IMR-90 (cell line): ENCODE measurements at regions not wholly inside any gene's neighbourhood (a gene's known extent, or its start where the extent isn't known, plus 50 kb on each side); places are given as distances from the start of the nearest gene placed in this dataset.

Source experiments
- ATAC-seq: fragments of 200-7000 bp; cut with Tn5 transposase; 2 replicates; pipeline ENCODE4 v1.9.1; 2020; ENCODE audit warnings: low read depth, mild to moderate bottlenecking, moderate library complexity
- BruUV-seq: library from RNA; stranded (reverse); fragments of 400-500 nt; replicated peaks from 2 replicates; lab custom pipeline; 2021; lab: Mats Ljungman, UMichigan
- CTCF ChIA-PET: fragments of 300-600 bp; formaldehyde crosslinking; extraction: SDS; loops from one replicate; lab custom pipeline; 2021; ENCODE audit warnings: antibody characterized with exemption; lab: Yijun Ruan, JAX
- POLR2A ChIA-PET: fragments of 300-600 bp; sonication (Branson Sonifier 250); formaldehyde crosslinking; loops from one replicate; lab custom pipeline; 2022; ENCODE audit warnings: antibody characterized with exemption; ENCODE audit not compliant: unreplicated experiment; lab: Charles Lee
- DNase-seq: peaks from one replicate; pipeline ENCODE4 v3.0.0; 2013
- H2AFZ ChIP-seq: replicated peaks from 2 replicates; pipeline ENCODE3; 2013; ENCODE audit warnings: low read length, mild to moderate bottlenecking; ENCODE audit not compliant: poor library complexity
- H2AK5ac ChIP-seq: 2 replicates; pipeline ENCODE4 v1.6.1; 2013; ENCODE audit warnings: low read depth, low read length, inconsistent platforms
- H2AK9ac ChIP-seq: replicated peaks from 2 replicates; pipeline ENCODE3; 2013; ENCODE audit warnings: mild to moderate bottlenecking, low read depth, low read length, moderate library complexity; ENCODE audit not compliant: poor library complexity
- H2BK120ac ChIP-seq: 2 replicates; pipeline ENCODE4 v1.6.1; 2013; ENCODE audit warnings: low read depth, low read length, inconsistent platforms
- H2BK15ac ChIP-seq: 3 replicates; pipeline ENCODE4 v1.6.1; 2013; ENCODE audit warnings: low read depth, low read length, inconsistent platforms
- H2BK20ac ChIP-seq: 2 replicates; pipeline ENCODE4 v1.6.1; 2013; ENCODE audit warnings: low read depth, mild to moderate bottlenecking, inconsistent platforms, low read length, moderate library complexity
- H2BK5ac ChIP-seq: 2 replicates; pipeline ENCODE4 v1.6.1; 2013; ENCODE audit warnings: mild to moderate bottlenecking, low read depth, low read length, inconsistent platforms; ENCODE audit not compliant: poor library complexity, severe bottlenecking
- H3K14ac ChIP-seq: replicated peaks from 2 replicates; pipeline ENCODE4 v1.6.1; 2013; ENCODE audit warnings: low read depth, low read length, inconsistent platforms
- H3K18ac ChIP-seq: 2 replicates; pipeline ENCODE4 v1.6.1; 2013; ENCODE audit warnings: low read depth, low read length, control low read depth
- H3K23ac ChIP-seq: 2 replicates; pipeline ENCODE4 v1.6.1; 2013; ENCODE audit warnings: low read depth, low read length, inconsistent platforms
- H3K27ac ChIP-seq: 2 replicates; pipeline ENCODE4 v1.5.1; 2013; ENCODE audit warnings: mild to moderate bottlenecking, control low read depth, low read length; ENCODE audit not compliant: insufficient read depth
- H3K27me3 ChIP-seq: 2 replicates; pipeline ENCODE4 v1.6.1; 2013; ENCODE audit warnings: low read length; ENCODE audit not compliant: control insufficient read depth, insufficient read depth
- H3K36me3 ChIP-seq: 2 replicates; pipeline ENCODE4 v1.6.1; 2013; ENCODE audit warnings: low read length, mixed read lengths; ENCODE audit not compliant: control insufficient read depth, insufficient read depth
- H3K4ac ChIP-seq: 2 replicates; pipeline ENCODE4 v1.6.1; 2013; ENCODE audit warnings: low read depth, low read length, inconsistent platforms
- H3K4me1 ChIP-seq: 2 replicates; pipeline ENCODE4 v1.6.1; 2013; ENCODE audit warnings: low read length, mixed read lengths; ENCODE audit not compliant: control insufficient read depth, insufficient read depth
- H3K4me2 ChIP-seq: 2 replicates; pipeline ENCODE4 v1.6.1; 2013; ENCODE audit warnings: low read depth, mild to moderate bottlenecking, control low read depth, low read length, moderate library complexity
- H3K4me3 ChIP-seq: 2 replicates; pipeline ENCODE4 v1.5.1; 2013; ENCODE audit warnings: low read depth, mild to moderate bottlenecking, control low read depth, low read length, moderate library complexity; ENCODE audit not compliant: insufficient read depth
- H3K56ac ChIP-seq: 2 replicates; pipeline ENCODE4 v1.6.1; 2013; ENCODE audit warnings: low read length, inconsistent platforms; ENCODE audit not compliant: insufficient read depth; ENCODE audit errors: extremely low read depth
- H3K79me1 ChIP-seq, 2 experiments: 2 replicates each; pipeline ENCODE4 v1.6.1; 2013; ENCODE audit warnings: low read length in 2 of 2, inconsistent platforms in 1 of 2, low read depth in 1 of 2
- H3K9ac ChIP-seq: 2 replicates; pipeline ENCODE4 v1.6.1; 2013; ENCODE audit warnings: low read depth, low read length, control low read depth
- H3K9me1 ChIP-seq: 2 replicates; pipeline ENCODE4 v1.6.1; 2013; ENCODE audit warnings: low read length, inconsistent platforms; ENCODE audit not compliant: insufficient read depth
- H3K9me3 ChIP-seq: 2 replicates; pipeline ENCODE4 v1.6.1; 2013; ENCODE audit warnings: low read length; ENCODE audit not compliant: control insufficient read depth, insufficient read depth
- H4K20me1 ChIP-seq: 2 replicates; pipeline ENCODE4 v1.6.1; 2013; ENCODE audit warnings: low read length, inconsistent platforms; ENCODE audit not compliant: insufficient read depth
- H4K5ac ChIP-seq: 2 replicates; pipeline ENCODE4 v1.6.1; 2013; ENCODE audit warnings: mild to moderate bottlenecking, low read depth, low read length, control low read depth
- H4K8ac ChIP-seq, 2 experiments: 2 replicates each; pipeline ENCODE4 v1.6.1; 2013; ENCODE audit warnings: low read depth in 2 of 2, low read length in 2 of 2, control low read depth in 1 of 2, inconsistent platforms in 1 of 2
- H4K91ac ChIP-seq: 2 replicates; pipeline ENCODE4 v1.6.1; 2013; ENCODE audit warnings: low read depth, low read length, inconsistent platforms; ENCODE audit not compliant: insufficient read depth
- BHLHE40 ChIP-seq: fragments of 150-350 bp; IDR thresholded peaks from 2 replicates; pipeline ENCODE4 v1.6.1; 2016; ENCODE audit warnings: mild to moderate bottlenecking, low read depth, low read length
- CEBPB ChIP-seq: IDR thresholded peaks from 2 replicates; pipeline ENCODE4 v1.6.1; 2012; ENCODE audit warnings: low read depth, low read length, improper control_type of control experiment
- CHD1 ChIP-seq: IDR thresholded peaks from 2 replicates; pipeline ENCODE4 v1.6.1; 2012; ENCODE audit warnings: low read depth, low read length, improper control_type of control experiment
- FOS ChIP-seq: fragments of 150-350 bp; IDR thresholded peaks from 2 replicates; pipeline ENCODE4 v1.6.1; 2016; ENCODE audit warnings: low read depth, low read length
- MAFK ChIP-seq: IDR thresholded peaks from 2 replicates; pipeline ENCODE4 v1.6.1; 2012; ENCODE audit warnings: low read depth, low read length, improper control_type of control experiment
- MAZ ChIP-seq: IDR thresholded peaks from 2 replicates; pipeline ENCODE4 v1.6.1; 2012; ENCODE audit warnings: low read depth, mild to moderate bottlenecking, low read length, improper control_type of control experiment, moderate library complexity, borderline replicate concordance
- MXI1 ChIP-seq: IDR thresholded peaks from 2 replicates; pipeline ENCODE4 v1.6.1; 2012; ENCODE audit warnings: low read depth, mild to moderate bottlenecking, low read length, moderate library complexity, borderline replicate concordance
- NFE2L2 ChIP-seq: fragments of 150-350 bp; IDR thresholded peaks from 2 replicates; pipeline ENCODE4 v1.6.1; 2016; ENCODE audit warnings: low read depth, mild to moderate bottlenecking, low read length
- POLR2A ChIP-seq: IDR thresholded peaks from 2 replicates; pipeline ENCODE4 v1.6.1; 2012; ENCODE audit warnings: mild to moderate bottlenecking, low read depth, low read length
- RAD21 ChIP-seq: IDR thresholded peaks from 2 replicates; pipeline ENCODE4 v1.6.1; 2012; ENCODE audit warnings: low read length, improper control_type of control experiment
- RCOR1 ChIP-seq: IDR thresholded peaks from 2 replicates; pipeline ENCODE4 v1.6.1; 2012; ENCODE audit warnings: mild to moderate bottlenecking, low read length, improper control_type of control experiment; ENCODE audit not compliant: insufficient replicate concordance
- RFX5 ChIP-seq: IDR thresholded peaks from 2 replicates; pipeline ENCODE4 v1.8.0; 2012; ENCODE audit warnings: low read depth, mild to moderate bottlenecking, low read length, moderate library complexity
- SMC3 ChIP-seq: fragments of 150-350 bp; IDR thresholded peaks from 2 replicates; pipeline ENCODE4 v1.6.1; 2016; ENCODE audit warnings: low read depth, mild to moderate bottlenecking, antibody characterized with exemption, low read length, moderate library complexity
- WGBS, 2 experiments: methylation state at CpG; one replicate each; pipeline versions ENCODE4 v1.1.5 to v1.1.7; 2013; ENCODE audit warnings: missing lambda C conversion rate in 2 of 2; ENCODE audit not compliant: insufficient read length in 1 of 2; ENCODE audit errors: extremely low coverage in 2 of 2; 5-methylcytosine and 5-hydroxymethylcytosine counted together
- dilution Hi-C: fragments of 300-500 bp; cut with HindIII; formaldehyde crosslinking; loops from one replicate; pipeline ENCODE4 v1.14.3; 2018; ENCODE audit warnings: low sequenced_read_pairs; ENCODE audit not compliant: unreplicated experiment
- in situ Hi-C: fragments of 300-500 bp; cut with MboI; formaldehyde crosslinking; loops from 3 replicates; pipeline ENCODE4 v1.14.3; 2019; ENCODE audit warnings: low sequenced_read_pairs, inconsistent platforms, mixed read lengths
- intact Hi-C: fragments of 100-400 bp; cut with micrococcal nuclease; formaldehyde crosslinking; loops from 2 replicates; pipeline ENCODE4 v1.10.0; 2022
- TF ChIP-seq, protein P1 (sequence below): fragments of 150-350 bp; IDR thresholded peaks from 2 replicates; pipeline ENCODE4 v1.6.1; 2017; ENCODE audit warnings: mild to moderate bottlenecking, antibody characterized with exemption, low read length, low read depth
- TF ChIP-seq, protein P2 (sequence below): fragments of 150-350 bp; IDR thresholded peaks from 2 replicates; pipeline ENCODE4 v1.6.1; 2016; ENCODE audit warnings: low read depth, mild to moderate bottlenecking, low read length, moderate library complexity, borderline replicate concordance
- TF ChIP-seq, protein P3 (sequence below): conservative IDR thresholded peaks from 2 replicates; pipeline ENCODE4 v1.5.1; 2012; ENCODE audit warnings: mild to moderate bottlenecking, low read depth, low read length, improper control_type of control experiment

DNA sequence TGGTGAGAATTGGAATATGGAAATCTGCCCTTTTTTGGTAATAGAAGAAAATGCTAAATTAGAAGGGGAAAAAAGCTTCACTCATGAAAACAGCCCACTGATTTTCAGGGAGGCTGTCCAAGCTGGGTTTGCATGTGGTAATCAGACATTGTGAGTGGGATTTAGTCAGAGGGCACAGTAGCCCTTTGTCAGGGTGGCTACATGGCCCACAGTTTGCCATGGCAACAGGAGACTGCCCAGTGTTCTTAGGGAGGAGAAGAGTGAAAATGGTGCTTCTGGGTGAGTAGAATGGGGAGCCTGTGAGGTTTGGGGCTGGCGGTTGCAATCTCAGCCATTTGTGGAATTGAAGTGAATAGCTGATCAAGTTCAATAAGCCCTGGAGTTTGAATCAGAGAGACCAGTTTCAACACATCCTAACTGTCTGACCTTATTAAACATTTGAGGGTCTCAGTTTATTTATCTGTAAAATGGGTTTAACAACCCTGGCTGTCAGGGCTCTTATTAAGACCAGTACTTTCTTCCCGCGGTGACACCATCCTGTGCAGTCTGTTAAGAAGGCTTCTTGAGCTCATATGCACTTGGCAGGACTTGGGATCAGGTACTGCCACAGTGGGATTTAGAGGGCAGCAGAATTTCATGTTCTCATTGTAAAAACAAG lies 107.6 kb upstream of the TNC start:
- no peak overlapping the region for H3K4me3 ChIP-seq
- no peak overlapping the region for H3K4me2 ChIP-seq
- no peaks in the 10 kb centered on the region for H3K9me1 ChIP-seq
- no peak for ATAC-seq
- TF ChIP-seq RCOR1 (no peak), MAZ (no peak), BHLHE40 (no peak), CHD1 (no peak), MXI1 (no peak), CEBPB (no peak), SMC3 (no peak), RFX5 (no peak), POLR2A (no peak), FOS (no peak), MAFK (no peak), NFE2L2 (no peak), RAD21 (no peak)
- TF ChIP-seq, protein P1, sequence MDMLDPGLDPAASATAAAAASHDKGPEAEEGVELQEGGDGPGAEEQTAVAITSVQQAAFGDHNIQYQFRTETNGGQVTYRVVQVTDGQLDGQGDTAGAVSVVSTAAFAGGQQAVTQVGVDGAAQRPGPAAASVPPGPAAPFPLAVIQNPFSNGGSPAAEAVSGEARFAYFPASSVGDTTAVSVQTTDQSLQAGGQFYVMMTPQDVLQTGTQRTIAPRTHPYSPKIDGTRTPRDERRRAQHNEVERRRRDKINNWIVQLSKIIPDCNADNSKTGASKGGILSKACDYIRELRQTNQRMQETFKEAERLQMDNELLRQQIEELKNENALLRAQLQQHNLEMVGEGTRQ: no peak
- TF ChIP-seq, protein P2, sequence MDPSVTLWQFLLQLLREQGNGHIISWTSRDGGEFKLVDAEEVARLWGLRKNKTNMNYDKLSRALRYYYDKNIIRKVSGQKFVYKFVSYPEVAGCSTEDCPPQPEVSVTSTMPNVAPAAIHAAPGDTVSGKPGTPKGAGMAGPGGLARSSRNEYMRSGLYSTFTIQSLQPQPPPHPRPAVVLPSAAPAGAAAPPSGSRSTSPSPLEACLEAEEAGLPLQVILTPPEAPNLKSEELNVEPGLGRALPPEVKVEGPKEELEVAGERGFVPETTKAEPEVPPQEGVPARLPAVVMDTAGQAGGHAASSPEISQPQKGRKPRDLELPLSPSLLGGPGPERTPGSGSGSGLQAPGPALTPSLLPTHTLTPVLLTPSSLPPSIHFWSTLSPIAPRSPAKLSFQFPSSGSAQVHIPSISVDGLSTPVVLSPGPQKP: no peak
- TF ChIP-seq, protein P3, sequence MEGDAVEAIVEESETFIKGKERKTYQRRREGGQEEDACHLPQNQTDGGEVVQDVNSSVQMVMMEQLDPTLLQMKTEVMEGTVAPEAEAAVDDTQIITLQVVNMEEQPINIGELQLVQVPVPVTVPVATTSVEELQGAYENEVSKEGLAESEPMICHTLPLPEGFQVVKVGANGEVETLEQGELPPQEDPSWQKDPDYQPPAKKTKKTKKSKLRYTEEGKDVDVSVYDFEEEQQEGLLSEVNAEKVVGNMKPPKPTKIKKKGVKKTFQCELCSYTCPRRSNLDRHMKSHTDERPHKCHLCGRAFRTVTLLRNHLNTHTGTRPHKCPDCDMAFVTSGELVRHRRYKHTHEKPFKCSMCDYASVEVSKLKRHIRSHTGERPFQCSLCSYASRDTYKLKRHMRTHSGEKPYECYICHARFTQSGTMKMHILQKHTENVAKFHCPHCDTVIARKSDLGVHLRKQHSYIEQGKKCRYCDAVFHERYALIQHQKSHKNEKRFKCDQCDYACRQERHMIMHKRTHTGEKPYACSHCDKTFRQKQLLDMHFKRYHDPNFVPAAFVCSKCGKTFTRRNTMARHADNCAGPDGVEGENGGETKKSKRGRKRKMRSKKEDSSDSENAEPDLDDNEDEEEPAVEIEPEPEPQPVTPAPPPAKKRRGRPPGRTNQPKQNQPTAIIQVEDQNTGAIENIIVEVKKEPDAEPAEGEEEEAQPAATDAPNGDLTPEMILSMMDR: no peak
- WGBS, 2 experiments: 100% methylated on average over 2 of the region's 3 CpGs; no CpG with 5 or more reads in 1 of the 2 experiments
- no peak overlapping the region for H3K9ac ChIP-seq
- H2AFZ ChIP-seq: no peak overlapping the region
- no peak overlapping the region for H4K8ac ChIP-seq
- no peak for DNase-seq
- in situ Hi-C loops (no loop called here), dilution Hi-C loops (no loop called here), intact Hi-C loops (no loop called here)
- H4K5ac ChIP-seq: no peak overlapping the region
- POLR2A ChIA-PET: no interaction called here
- H3K27ac ChIP-seq: no peak overlapping the region
- no peak overlapping the region for H2AK5ac ChIP-seq
- no peak overlapping the region for H2BK120ac ChIP-seq
- H3K36me3 ChIP-seq: no peaks in the 10 kb centered on the region
- H3K14ac ChIP-seq: no peak overlapping the region
- H2BK15ac ChIP-seq: no peak overlapping the region
- CTCF ChIA-PET: no interaction called here
- H3K18ac ChIP-seq: no peak overlapping the region
- H4K91ac ChIP-seq: no peak overlapping the region
- H4K20me1 ChIP-seq: no peaks in the 10 kb centered on the region
- H3K79me1 ChIP-seq: no peaks in the 10 kb centered on the region
- H3K4ac ChIP-seq: no peak overlapping the region
- no peaks in the 10 kb centered on the region; the same call in 1 of the 2 replicates for H3K27me3 ChIP-seq
- H3K56ac ChIP-seq: no peak overlapping the region
- H3K23ac ChIP-seq: no peak overlapping the region
- no peak overlapping the region for H2AK9ac ChIP-seq
- H2BK5ac ChIP-seq: no peak overlapping the region
- no peaks in the 10 kb centered on the region for H3K4me1 ChIP-seq
- no peaks in the 10 kb centered on the region for H3K9me3 ChIP-seq
- no TSS peak for BruUV-seq
- H2BK20ac ChIP-seq: no peak overlapping the region
